Activated CD4-positive, alpha-beta T cell treated with anti-CD3 and anti-CD28 coated beads for 36 hours (primary cell): ENCODE measurements at regions not wholly inside any gene's neighbourhood (a gene's known extent, or its start where the extent isn't known, plus 50 kb on each side); places are given as distances from the start of the nearest gene placed in this dataset.
"Not testable (repeated sequence)": the region's sequence is repeated elsewhere in the genome, so short reads cannot be mapped to it uniquely, and the experiment has no call there.

Experiments
- ATAC-seq: fragments of 200-7000 bp; cut with Tn5 transposase; one replicate; pipeline ENCODE4 v1.10.0; 2021; ENCODE audit warnings: mild to moderate bottlenecking, moderate library complexity
- CTCF ChIA-PET: fragments of 350-600 bp; sonication (Branson Sonifier 250); formaldehyde crosslinking; loops from one replicate; lab custom pipeline; 2021; ENCODE audit warnings: antibody characterized with exemption; lab: Charles Lee
- POLR2A ChIA-PET: fragments of 350-600 bp; sonication (Branson Sonifier 250); formaldehyde crosslinking; loops from one replicate; lab custom pipeline; 2021; ENCODE audit warnings: antibody characterized with exemption, inconsistent platforms; lab: Charles Lee
- DNase-seq: peaks from one replicate; pipeline ENCODE4 v3.0.0-alpha.2; 2020
- H3K27ac Mint-ChIP-seq: one replicate; pipeline ENCODE4 v1.8.0; 2021; ENCODE audit warnings: mixed read lengths
- H3K27me3 Mint-ChIP-seq: one replicate; pipeline ENCODE4 v1.8.0; 2021; ENCODE audit warnings: mixed read lengths
- H3K36me3 Mint-ChIP-seq: one replicate; pipeline ENCODE4 v1.8.0; 2021; ENCODE audit warnings: low read depth, mixed read lengths
- H3K4me1 Mint-ChIP-seq: one replicate; pipeline ENCODE4 v1.8.0; 2021; ENCODE audit warnings: mixed read lengths
- H3K4me3 Mint-ChIP-seq: one replicate; pipeline ENCODE4 v1.8.0; 2021; ENCODE audit warnings: mild to moderate bottlenecking, moderate library complexity, mixed read lengths
- H3K9me3 Mint-ChIP-seq: one replicate; pipeline ENCODE4 v1.8.0; 2021; ENCODE audit warnings: low read depth, mixed read lengths
- intact Hi-C, 2 experiments: fragments of 100-400 bp; cut with DNase I in 1 of 2; cut with micrococcal nuclease in 1 of 2; formaldehyde crosslinking; loops; one replicate each; pipeline versions ENCODE4 v1.14.2 to v1.15.1; 2022 to 2024; cut with DNase I, micrococcal nuclease

DNA sequence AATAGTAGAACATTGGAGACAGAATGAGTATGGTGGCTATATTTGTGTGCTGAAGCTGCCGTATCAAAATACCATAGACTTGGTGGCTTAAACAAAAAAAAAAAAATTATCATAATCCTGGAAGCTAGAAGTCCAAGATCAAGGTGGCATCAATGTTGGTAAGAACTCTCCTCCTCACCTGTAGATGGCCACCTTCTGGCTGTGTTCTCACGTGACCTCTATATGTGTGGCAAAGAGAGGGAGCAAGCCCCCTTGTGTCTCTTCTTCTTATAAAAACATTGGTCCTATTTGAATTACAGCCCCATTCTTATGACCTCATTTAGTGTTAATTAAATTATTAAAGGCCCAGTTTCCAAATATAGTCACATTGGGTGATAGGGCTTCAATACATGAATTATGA is 1640.9 kb upstream of the PCDH7 start:
- peaks cover 3% of the 10 kb centered on the region for H3K9me3 Mint-ChIP-seq
- no peak overlapping the region for H3K4me3 Mint-ChIP-seq
- ChIA-PET POLR2A (no interaction called here), CTCF (no interaction called here)
- intact Hi-C loops: no loop called here
- H3K27me3 Mint-ChIP-seq: no peaks in the 10 kb centered on the region
- H3K27ac Mint-ChIP-seq: no peak overlapping the region
- H3K36me3 Mint-ChIP-seq: no peaks in the 10 kb centered on the region
- H3K4me1 Mint-ChIP-seq: no peaks in the 10 kb centered on the region
- ATAC-seq (no peak), DNase-seq (no peak)

DNA sequence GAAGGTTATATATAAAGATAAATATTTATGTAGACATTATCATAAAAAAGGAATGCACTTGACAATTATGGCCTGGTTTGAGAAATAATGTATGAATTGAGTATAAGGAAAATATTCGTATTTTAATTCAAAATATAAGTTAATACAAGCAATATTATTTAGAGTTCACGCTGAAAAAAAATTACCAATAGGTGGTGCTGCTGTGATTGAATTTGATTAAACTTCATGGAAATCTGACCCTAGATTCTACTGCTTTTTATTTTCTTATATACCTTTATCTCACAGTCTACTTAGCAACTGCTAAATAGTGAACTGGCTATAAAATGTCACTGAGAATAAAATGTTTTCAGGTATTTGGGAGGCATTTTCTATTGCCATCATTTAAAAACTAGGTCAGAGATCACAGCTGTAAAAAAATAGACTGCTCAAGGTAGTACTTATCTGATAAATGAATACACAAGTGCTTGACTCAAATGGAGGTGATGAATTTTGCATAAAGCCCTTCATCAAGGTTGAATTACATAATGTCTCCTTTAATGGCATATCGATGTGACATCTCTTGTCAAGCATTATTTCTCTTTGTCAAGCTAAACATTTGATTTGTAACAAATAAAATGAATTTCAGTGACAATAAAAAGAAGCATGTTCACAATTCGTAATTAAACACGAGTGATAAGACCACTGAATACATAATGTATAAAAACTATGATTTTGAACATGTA is 1638.8 kb upstream of the PCDH7 start:
- no peak for ATAC-seq
- H3K27me3 Mint-ChIP-seq: no peaks in the 10 kb centered on the region
- intact Hi-C loops: no loop called here
- no peak overlapping the region for H3K4me3 Mint-ChIP-seq
- CTCF ChIA-PET: no interaction called here
- DNase-seq: no peak
- no peaks in the 10 kb centered on the region for H3K4me1 Mint-ChIP-seq
- H3K36me3 Mint-ChIP-seq: no peaks in the 10 kb centered on the region
- peaks cover 2% of the 10 kb centered on the region for H3K9me3 Mint-ChIP-seq
- H3K27ac Mint-ChIP-seq: no peak overlapping the region
- POLR2A ChIA-PET: no interaction called here

DNA sequence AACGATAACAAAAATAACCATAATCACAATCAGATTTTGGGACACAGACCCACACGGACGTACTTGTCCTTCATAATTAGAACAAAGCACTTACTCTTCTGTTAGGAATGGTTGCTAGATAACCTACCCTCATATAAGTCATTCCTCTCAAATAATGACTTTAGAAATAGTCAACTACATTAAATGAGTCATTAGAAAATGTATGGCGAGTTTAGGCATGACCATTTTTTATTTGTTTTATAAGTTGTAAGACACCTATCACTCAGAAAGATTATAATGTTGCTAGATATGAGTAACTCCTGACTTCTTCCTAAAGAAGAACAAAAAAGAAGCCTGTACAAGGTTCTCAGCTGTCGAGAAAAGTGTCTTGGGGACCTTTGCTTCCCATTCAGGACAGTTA is 1637.5 kb upstream of the PCDH7 start:
- no peaks in the 10 kb centered on the region for H3K36me3 Mint-ChIP-seq
- ATAC-seq: no peak
- H3K4me3 Mint-ChIP-seq: no peak overlapping the region
- intact Hi-C loops: no loop called here
- no peak overlapping the region for H3K27ac Mint-ChIP-seq
- H3K9me3 Mint-ChIP-seq: peaks cover 2% of the 10 kb centered on the region
- DNase-seq: no peak
- CTCF ChIA-PET: no interaction called here
- POLR2A ChIA-PET: no interaction called here
- no peaks in the 10 kb centered on the region for H3K27me3 Mint-ChIP-seq
- H3K4me1 Mint-ChIP-seq: no peaks in the 10 kb centered on the region

- Mint-ChIP-seq H3K4me1 (no peaks in the 10 kb centered on the region), H3K36me3 (no peaks in the 10 kb centered on the region), H3K4me3 (no peak overlapping the region), H3K9me3 (peaks cover 2% of the 10 kb centered on the region), H3K27me3 (no peaks in the 10 kb centered on the region), H3K27ac (no peak overlapping the region)
- ChIA-PET POLR2A (no interaction called here), CTCF (no interaction called here)
- ATAC-seq (no peak), DNase-seq (no peak)
- intact Hi-C loops: no loop called here
Measured at GRCh38 chr4:29085748-29086147, 1634.4 kb upstream of the PCDH7 start.

GRCh38 chr4:29104694-29105093 is 1615.5 kb upstream of the PCDH7 start:
- Mint-ChIP-seq H3K4me1 (no peaks in the 10 kb centered on the region), H3K27me3 (no peaks in the 10 kb centered on the region), H3K27ac (no peak overlapping the region), H3K4me3 (no peak overlapping the region), H3K9me3 (peaks cover 3% of the 10 kb centered on the region), H3K36me3 (no peaks in the 10 kb centered on the region)
- no peak for ATAC-seq
- ChIA-PET CTCF (no interaction called here), POLR2A (no interaction called here)
- intact Hi-C loops: no loop called here
- no peak for DNase-seq

- Mint-ChIP-seq H3K4me3 (no peak overlapping the region), H3K27ac (no peak overlapping the region), H3K4me1 (no peaks in the 10 kb centered on the region), H3K27me3 (no peaks in the 10 kb centered on the region), H3K36me3 (no peaks in the 10 kb centered on the region), H3K9me3 (peaks cover 6% of the 10 kb centered on the region)
- ChIA-PET CTCF (interaction anchor here (0.6 kb wide), 1 partner anchor 333 kb away, joined by 3 read pairs; no protein-coding TSS in a partner anchor), POLR2A (interaction anchor here (0.6 kb wide), 1 partner anchor 471 kb away, joined by 5 read pairs; no protein-coding TSS in a partner anchor)
- ATAC-seq (no peak), DNase-seq (no peak)
- intact Hi-C loops: no loop called here
Measured at GRCh38 chr4:29113960-29114359, 1606.2 kb upstream of the PCDH7 start.

GRCh38 chr4:29117231-29117722 is 1602.9 kb upstream of the PCDH7 start:
- POLR2A ChIA-PET, H3K4me1 Mint-ChIP-seq, H3K27me3 Mint-ChIP-seq, H3K36me3 Mint-ChIP-seq, H3K27ac Mint-ChIP-seq, intact Hi-C loops, H3K4me3 Mint-ChIP-seq, CTCF ChIA-PET, DNase-seq, H3K9me3 Mint-ChIP-seq, ATAC-seq: not testable (repeated sequence)

DNA sequence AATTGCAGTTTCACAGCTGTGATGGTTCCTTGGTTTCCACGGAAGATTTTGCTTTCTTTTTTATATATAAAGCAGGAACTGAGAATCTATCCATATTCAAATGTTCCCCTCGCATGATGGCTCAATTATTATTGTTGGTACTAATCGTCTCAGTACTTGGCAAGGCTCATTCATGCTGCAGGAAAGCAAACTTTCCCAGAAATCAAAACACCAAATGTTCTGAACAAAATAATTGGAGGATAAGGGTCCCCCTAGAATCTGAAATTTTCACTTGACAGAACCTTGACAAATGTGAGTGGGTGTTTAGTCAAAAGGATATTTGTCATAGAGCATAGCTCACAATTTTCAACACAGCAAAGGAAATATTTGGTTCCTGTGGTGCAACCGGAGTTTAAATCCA is 1598.6 kb upstream of the PCDH7 start:
- intact Hi-C loops: no loop called here
- no peaks in the 10 kb centered on the region for H3K36me3 Mint-ChIP-seq
- ATAC-seq: no peak
- ChIA-PET POLR2A (no interaction called here), CTCF (no interaction called here)
- peaks cover 10% of the 10 kb centered on the region for H3K9me3 Mint-ChIP-seq
- H3K27me3 Mint-ChIP-seq: no peaks in the 10 kb centered on the region
- no peaks in the 10 kb centered on the region for H3K4me1 Mint-ChIP-seq
- H3K4me3 Mint-ChIP-seq: no peak overlapping the region
- H3K27ac Mint-ChIP-seq: no peak overlapping the region
- DNase-seq: no peak

GRCh38 chr4:29128810-29129209 is 1591.4 kb upstream of the PCDH7 start:
- peaks cover 5% of the 10 kb centered on the region for H3K9me3 Mint-ChIP-seq
- no peaks in the 10 kb centered on the region for H3K4me1 Mint-ChIP-seq
- ChIA-PET CTCF (no interaction called here), POLR2A (no interaction called here)
- no peaks in the 10 kb centered on the region for H3K27me3 Mint-ChIP-seq
- DNase-seq: no peak
- no peak for ATAC-seq
- no peak overlapping the region for H3K27ac Mint-ChIP-seq
- no peaks in the 10 kb centered on the region for H3K36me3 Mint-ChIP-seq
- intact Hi-C loops: no loop called here
- H3K4me3 Mint-ChIP-seq: no peak overlapping the region

GRCh38 chr4:29131304-29131703 is 1588.9 kb upstream of the PCDH7 start:
- POLR2A ChIA-PET: no interaction called here
- intact Hi-C loops: no loop called here

DNA sequence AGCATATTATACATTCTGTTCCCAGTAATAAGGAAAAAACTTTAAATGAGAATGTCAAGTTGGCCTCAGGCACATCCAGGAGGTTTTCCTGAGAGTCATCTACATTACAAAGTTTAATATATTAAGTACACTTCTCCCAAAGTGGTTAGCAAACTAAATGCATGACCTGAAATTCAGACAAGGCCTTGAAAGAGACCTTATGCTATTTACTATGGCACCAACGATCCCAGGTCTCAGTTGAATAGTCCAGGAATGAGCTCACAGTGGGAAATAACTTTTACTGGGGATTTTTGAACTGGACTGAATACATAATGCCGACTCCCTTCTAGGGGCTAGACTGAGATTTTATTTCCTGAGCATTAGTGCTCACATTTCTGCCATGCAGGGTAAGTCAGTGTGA is 1577.5 kb upstream of the PCDH7 start:
- ATAC-seq (no peak), DNase-seq (no peak)
- Mint-ChIP-seq H3K27ac (no peak overlapping the region), H3K36me3 (no peaks in the 10 kb centered on the region), H3K27me3 (no peaks in the 10 kb centered on the region), H3K9me3 (peaks cover 4% of the 10 kb centered on the region), H3K4me3 (no peak overlapping the region), H3K4me1 (no peaks in the 10 kb centered on the region)
- POLR2A ChIA-PET: no interaction called here
- CTCF ChIA-PET: no interaction called here
- intact Hi-C loops: no loop called here

More at GRCh38 chr4:29131304-29131703, 1588.9 kb upstream of the PCDH7 start:
- no peak for DNase-seq
- Mint-ChIP-seq H3K9me3 (peaks cover 7% of the 10 kb centered on the region), H3K36me3 (no peaks in the 10 kb centered on the region), H3K27ac (no peak overlapping the region), H3K4me1 (no peaks in the 10 kb centered on the region), H3K4me3 (no peak overlapping the region), H3K27me3 (no peaks in the 10 kb centered on the region)
- ATAC-seq: no peak
- CTCF ChIA-PET: no interaction called here

GRCh38 chr4:29151584-29151983 is 1568.6 kb upstream of the PCDH7 start:
- no peaks in the 10 kb centered on the region for H3K36me3 Mint-ChIP-seq
- ChIA-PET CTCF (no interaction called here), POLR2A (no interaction called here)
- H3K4me1 Mint-ChIP-seq: no peaks in the 10 kb centered on the region
- H3K4me3 Mint-ChIP-seq: no peak overlapping the region
- no peak for ATAC-seq
- no peaks in the 10 kb centered on the region for H3K27me3 Mint-ChIP-seq
- intact Hi-C loops: no loop called here
- peaks cover 8% of the 10 kb centered on the region for H3K9me3 Mint-ChIP-seq
- DNase-seq: no peak
- H3K27ac Mint-ChIP-seq: no peak overlapping the region
